ENCODE measurements at regions not wholly inside any gene's neighbourhood (a gene's known extent, or its start where the extent isn't known, plus 50 kb on each side); places are given as distances from the start of the nearest gene placed in this dataset.

- in situ Hi-C loops (cut with HindIII; ENCODE audit: low sequenced_read_pairs) = no loop called here
Measured at GRCh38 chr1:177505905-177506590, 335.3 kb downstream of the BRINP2 start.

- in situ Hi-C loops (cut with HindIII; ENCODE audit: low sequenced_read_pairs) = no loop called here
Measured at GRCh38 chr1:177495878-177496277, 325.1 kb downstream of the BRINP2 start.

DNA sequence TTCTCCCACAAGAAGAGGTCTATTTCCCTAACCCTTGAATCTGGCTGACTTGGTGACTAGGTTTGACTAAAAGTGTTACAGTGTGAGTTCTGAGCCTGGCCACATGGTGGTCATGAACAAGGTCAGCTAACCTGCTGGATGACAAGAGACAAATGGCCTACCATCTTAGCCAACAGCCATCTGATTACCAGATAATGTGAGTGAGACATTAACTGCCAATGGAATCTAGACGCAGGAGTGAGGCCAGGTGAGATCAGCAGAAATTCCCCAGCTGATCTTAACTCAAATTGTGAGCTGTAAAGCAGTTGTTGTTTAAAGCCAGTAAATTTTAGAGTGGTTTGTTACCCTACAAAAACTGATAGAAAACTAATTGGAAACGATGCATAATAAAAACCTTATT is 320.0 kb downstream of the BRINP2 start:
- in situ Hi-C loops (cut with HindIII; ENCODE audit: low sequenced_read_pairs) = no loop called here

GRCh38 chr1:177490036-177490639 is 319.4 kb downstream of the BRINP2 start:
- in situ Hi-C loops (cut with HindIII; ENCODE audit: low sequenced_read_pairs) = no loop called here

DNA sequence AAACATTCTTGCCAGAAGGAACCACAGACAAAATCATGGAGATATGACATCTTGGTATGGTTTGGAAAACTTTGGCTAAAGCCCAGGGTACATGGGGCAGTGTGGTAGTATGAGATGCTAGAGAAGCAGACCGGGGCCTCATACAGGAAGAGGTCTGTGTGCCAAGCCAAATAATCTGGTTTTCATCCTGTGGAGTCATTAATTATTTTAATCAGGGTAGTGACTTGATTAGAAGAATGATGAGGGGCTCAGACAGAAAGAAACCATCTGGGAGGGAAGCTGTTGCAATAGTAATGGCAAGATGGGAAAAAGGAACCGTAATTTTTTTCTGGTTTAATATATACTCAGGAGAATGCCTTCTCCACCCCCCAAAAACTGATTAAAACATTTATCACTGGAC is 318.0 kb downstream of the BRINP2 start:
- in situ Hi-C loops (cut with HindIII; ENCODE audit: low sequenced_read_pairs) = no loop called here

- in situ Hi-C loops (cut with HindIII; ENCODE audit: low sequenced_read_pairs) = no loop called here
Measured at GRCh38 chr1:177487481-177487880, 316.7 kb downstream of the BRINP2 start.

DNA sequence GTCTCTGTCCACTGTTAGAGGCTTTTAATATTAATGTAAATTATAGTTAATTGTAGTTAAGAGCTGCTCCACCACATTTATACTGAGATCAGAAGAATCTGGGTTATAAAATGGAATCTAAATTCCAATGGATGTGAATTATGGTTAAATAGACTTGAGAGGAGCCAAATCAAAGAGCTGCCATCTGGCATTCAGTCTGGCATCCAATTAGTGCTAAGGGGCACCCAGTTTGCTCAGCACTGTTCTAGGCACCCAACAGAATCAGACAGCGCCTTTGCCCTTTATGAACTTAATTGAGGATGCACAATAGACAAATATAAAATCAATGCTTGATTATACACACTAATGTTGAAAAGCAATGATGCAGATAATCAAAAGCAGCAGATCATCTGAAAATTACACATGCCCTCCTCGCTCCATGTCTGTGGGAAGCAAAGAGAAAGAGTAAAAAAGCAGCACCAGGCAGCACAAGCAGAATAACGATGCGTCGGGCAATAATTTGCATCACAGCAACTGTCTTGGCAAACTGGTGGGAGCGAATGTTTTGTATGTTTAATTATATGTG is 310.1 kb downstream of the BRINP2 start:
- in situ Hi-C loops (cut with HindIII; ENCODE audit: low sequenced_read_pairs) = no loop called here

DNA sequence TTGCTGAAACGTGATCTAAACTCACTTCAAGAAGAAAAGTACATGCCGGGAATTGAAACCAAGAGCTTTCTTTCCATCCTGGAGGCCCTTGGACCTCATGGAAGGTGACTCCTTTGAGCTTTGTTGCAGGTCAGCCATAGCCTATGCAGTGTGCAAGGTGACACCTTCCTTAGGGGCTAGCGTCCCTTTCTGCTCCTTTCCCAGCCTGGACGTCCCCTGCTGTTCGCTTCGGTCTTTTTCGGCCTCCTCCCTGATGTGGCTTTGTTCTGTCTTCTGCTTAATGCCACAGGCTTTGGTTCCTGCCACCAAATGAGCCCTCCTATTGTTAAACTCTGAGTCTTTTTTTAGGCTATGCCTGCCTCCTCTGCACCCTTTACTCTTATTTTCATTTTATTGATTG is 308.8 kb downstream of the BRINP2 start:
- in situ Hi-C loops (cut with HindIII; ENCODE audit: low sequenced_read_pairs) = no loop called here

- in situ Hi-C loops (cut with HindIII; ENCODE audit: low sequenced_read_pairs) = no loop called here
Measured at GRCh38 chr1:177476676-177477075, 305.9 kb downstream of the BRINP2 start.

GRCh38 chr1:177472567-177472966 is 301.8 kb downstream of the BRINP2 start:
- in situ Hi-C loops (cut with HindIII; ENCODE audit: low sequenced_read_pairs) = no loop called here

DNA sequence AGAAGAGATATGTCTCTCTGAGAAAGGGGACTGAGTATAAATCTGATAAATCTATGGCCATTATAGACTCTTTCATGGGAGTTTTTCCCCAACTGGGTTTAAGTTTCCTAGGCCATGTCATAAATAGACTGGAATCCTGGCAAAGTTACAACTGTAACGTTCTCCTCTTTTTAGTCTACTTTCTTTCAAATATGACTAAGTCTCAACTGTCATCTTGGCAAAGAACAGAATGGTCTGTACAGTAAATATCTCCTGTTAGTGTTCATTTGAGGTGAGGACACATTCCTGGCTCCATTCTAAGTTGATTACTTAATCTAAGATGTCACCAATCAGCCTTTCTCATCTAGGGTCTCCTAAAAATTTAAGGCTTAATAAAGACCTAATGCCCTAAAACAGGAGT is 300.5 kb downstream of the BRINP2 start:
- in situ Hi-C loops (cut with HindIII; ENCODE audit: low sequenced_read_pairs) = no loop called here

DNA sequence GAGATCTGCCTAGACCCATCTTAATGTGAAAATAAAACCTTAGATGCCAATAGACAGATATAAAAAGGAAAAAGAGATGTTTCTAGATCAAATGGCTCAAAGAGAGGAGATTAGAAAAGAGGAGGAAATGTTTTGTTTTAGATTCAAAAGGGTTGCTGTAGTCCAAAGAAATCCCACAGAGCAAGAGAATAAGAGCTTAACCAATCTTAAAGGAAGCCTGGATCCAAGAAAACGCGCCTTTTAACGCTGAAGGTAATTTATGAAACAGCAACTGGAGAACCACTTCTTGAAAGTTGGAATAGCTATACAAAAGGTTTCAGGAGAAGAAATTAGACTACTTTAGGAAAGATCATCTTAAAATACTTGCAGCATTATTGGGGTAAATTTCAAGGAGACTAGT is 298.8 kb downstream of the BRINP2 start:
- in situ Hi-C loops (cut with HindIII; ENCODE audit: low sequenced_read_pairs) = no loop called here

DNA sequence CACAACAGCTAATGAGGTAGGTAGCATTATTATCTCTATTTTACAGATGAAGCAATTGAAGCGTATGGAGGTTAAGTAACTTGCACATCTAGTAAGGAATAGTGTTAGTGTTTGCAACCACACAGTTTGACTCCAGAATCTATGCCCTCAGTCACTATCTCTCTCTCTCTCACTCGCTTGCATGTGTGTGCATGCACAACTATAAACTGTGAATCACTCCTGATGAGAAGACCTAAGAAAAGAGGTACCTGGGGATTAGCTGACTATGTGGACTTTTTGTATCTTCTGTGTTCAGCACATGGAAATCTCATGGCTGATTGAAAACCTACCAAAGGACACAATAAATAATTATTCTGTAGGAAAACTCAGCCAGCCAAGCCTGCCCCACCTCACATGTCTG is 295.5 kb downstream of the BRINP2 start:
- in situ Hi-C loops (cut with HindIII; ENCODE audit: low sequenced_read_pairs) = no loop called here

DNA sequence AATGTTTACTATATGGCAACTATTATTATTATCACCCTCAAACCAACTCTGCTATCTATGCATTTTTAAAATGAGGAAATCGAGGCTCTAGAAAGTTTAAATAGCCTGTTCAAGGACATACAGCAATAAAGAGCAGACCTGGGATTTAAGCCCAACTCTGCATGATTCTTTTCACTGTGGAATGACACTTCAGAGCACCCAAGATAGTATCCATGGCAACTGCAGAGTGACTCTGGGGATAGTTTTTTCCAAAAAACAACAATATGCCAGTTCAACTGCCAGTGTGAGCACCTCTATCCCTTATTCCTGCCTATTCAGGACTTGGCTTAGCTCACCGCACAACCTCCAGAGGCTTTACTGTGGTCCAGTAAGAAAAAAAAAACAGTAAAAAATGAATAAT is 293.9 kb downstream of the BRINP2 start:
- in situ Hi-C loops (cut with HindIII; ENCODE audit: low sequenced_read_pairs) = no loop called here

DNA sequence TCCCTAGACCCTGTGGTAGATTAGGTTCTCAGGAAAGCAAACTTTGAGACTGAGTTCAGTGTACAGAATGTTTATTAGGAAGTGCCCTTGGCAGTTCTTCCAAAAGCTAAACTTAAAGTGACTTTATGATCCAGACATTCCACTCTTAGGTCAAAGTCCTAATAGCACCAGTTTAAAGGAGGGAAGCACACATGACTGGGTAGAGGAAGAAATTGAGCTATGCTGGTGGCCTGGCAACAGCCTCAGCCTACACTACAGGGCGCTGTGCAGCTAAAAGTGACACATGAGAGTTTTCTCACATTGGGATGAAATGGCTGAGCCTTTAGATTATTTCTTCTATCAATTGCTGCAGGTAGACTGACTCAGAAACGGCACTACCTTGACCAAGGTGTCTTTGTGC is 280.4 kb downstream of the BRINP2 start:
- in situ Hi-C loops (cut with HindIII; ENCODE audit: low sequenced_read_pairs) = no loop called here

DNA sequence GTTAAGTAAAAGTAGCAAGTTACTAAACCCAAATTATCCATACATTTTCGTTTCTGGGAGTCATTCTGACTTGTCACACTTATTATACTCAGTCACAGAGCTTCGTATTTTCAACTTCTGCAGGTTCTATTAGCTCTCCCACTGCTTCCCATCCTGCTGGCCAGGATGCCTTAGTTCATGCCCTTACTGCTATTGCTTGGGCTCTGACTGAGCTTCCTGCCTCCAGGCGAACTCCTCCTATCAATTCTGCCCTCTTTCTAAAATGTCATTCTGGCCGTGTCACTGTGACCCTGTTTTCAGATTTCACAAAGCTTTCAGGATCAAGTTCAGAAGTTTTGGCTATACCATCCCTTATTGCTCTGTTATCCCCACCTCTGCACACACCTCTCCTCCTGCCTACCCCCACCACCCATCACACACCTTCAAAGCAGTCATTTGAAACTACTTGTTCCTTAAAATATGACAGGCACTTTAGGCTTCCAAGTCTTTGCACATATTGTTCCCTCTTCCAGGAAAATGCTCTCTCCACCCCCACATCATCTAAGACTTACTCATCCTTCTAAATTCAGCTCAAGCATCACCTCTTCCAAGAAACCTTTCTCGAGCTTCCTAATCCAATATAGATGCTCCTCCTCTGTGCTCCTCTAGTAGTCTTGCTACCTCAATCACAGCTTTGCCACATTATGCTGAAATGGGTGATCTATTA is 278.0 kb downstream of the BRINP2 start:
- in situ Hi-C loops (cut with HindIII; ENCODE audit: low sequenced_read_pairs) = no loop called here

GRCh38 chr1:177448036-177448615 is 277.4 kb downstream of the BRINP2 start:
- in situ Hi-C loops (cut with HindIII; ENCODE audit: low sequenced_read_pairs) = no loop called here

DNA sequence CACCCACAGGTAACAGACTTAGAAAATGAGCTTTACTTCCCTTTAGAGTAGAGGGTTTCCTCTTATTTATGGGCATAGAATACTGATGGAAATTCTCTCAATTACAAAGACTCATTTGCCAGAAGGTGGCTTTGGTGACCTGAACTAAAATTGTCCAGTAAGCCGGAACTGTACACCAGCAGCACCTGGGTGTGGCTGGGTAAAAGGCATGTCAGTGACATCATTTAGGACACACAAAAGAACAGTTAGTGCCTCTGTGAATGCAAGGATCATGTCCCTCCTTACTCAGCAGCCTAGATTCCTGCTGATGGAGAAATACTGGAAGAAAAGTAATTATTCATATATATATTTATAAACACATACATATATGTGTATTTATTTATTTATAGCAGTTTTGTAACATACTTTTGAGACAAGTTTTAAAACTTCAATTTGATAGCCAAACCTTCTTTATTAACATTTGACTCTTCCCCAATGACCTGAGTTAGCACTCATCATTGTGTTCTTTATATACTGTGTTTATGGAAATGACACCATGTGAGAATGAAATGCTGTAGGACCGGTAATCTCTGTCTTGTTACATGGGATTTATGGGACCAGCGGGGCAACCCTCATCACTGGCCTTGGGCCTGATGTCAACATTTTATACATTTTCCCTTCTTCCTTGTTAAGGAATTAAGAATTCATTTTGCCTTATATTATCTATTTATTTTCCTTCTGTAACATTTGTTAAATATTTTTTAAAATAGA is 274.4 kb downstream of the BRINP2 start:
- in situ Hi-C loops (cut with HindIII; ENCODE audit: low sequenced_read_pairs) = no loop called here

- in situ Hi-C loops (cut with HindIII; ENCODE audit: low sequenced_read_pairs) = no loop called here
Measured at GRCh38 chr1:177443003-177443402, 272.2 kb downstream of the BRINP2 start.

DNA sequence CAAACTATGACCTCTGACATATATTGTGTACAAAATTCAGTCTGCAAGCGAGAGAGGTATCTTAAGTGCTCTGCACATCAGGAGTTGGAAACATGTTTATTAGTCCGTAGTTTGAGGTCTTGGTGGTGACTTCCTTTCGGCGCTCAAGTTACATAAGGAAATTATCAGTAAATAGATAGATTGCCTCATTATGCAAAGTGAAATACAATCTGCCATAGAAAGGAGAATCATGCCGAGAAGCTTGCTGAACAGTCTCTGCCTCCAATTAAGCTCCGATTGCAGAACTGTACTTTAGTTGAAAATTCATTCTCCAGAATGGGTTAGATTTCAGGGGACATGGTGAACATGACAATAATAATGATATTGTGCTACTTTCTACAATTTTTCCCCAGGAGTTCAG is 271.8 kb downstream of the BRINP2 start:
- in situ Hi-C loops (cut with HindIII; ENCODE audit: low sequenced_read_pairs) = no loop called here

DNA sequence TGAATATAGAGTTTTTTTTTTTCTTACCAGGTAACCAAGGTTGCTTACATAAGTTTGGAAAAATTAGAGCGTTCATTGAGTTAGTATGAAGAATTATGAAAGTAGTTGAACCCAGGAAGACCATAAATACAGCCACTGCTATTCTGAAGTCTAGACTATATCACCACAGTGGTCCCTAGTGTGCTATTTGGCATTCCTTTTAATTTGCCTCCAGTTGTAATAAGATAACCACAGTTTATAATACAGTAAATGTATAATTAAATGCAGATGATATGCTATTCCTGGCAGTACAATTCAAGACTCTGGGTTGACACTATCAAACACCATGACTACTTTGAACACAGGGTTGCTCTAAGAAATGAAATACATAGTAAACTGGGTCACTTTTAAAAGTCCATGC is 270.5 kb downstream of the BRINP2 start:
- in situ Hi-C loops (cut with HindIII; ENCODE audit: low sequenced_read_pairs) = no loop called here

Data from endothelial cell of hepatic sinusoid (primary cell).